ENCODE measurements at regions not wholly inside any gene's neighbourhood (a gene's known extent, or its start where the extent isn't known, plus 50 kb on each side); places are given as distances from the start of the nearest gene placed in this dataset.

GRCh38 chr6:144777249-144777648 is 492.1 kb downstream of the UTRN start:
- TF ChIP-seq, protein P1, sequence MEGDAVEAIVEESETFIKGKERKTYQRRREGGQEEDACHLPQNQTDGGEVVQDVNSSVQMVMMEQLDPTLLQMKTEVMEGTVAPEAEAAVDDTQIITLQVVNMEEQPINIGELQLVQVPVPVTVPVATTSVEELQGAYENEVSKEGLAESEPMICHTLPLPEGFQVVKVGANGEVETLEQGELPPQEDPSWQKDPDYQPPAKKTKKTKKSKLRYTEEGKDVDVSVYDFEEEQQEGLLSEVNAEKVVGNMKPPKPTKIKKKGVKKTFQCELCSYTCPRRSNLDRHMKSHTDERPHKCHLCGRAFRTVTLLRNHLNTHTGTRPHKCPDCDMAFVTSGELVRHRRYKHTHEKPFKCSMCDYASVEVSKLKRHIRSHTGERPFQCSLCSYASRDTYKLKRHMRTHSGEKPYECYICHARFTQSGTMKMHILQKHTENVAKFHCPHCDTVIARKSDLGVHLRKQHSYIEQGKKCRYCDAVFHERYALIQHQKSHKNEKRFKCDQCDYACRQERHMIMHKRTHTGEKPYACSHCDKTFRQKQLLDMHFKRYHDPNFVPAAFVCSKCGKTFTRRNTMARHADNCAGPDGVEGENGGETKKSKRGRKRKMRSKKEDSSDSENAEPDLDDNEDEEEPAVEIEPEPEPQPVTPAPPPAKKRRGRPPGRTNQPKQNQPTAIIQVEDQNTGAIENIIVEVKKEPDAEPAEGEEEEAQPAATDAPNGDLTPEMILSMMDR (IDR thresholded peaks at IDR 0.05; ENCODE audit: low read depth, low read length, poor library complexity, severe bottlenecking), result no peak
- TF ChIP-seq EZH2phosphoT487 (IDR thresholded peaks at IDR 0.05; ENCODE audit: borderline replicate concordance, low read length), result no peak
